Suprapubic skin (tissue), 3 donors: ENCODE measurements at regions not wholly inside any gene's neighbourhood (a gene's known extent, or its start where the extent isn't known, plus 50 kb on each side); places are given as distances from the start of the nearest gene placed in this dataset.

Experiments used
- POLR2AphosphoS5 ChIP-seq, 3 donors: sonication (generic); formaldehyde crosslinking; IDR thresholded peaks; one replicate each; pipeline ENCODE4 v1.6.1; 2017; ENCODE audit warnings: antibody characterized with exemption in 3 of 3
- TF ChIP-seq, protein P1 (sequence below), 2 donors: fragments of 200-600 bp in 1 of 2; fragments of 450-650 bp in 1 of 2; sonication (generic) in 1 of 2; IDR thresholded peaks; one replicate each; pipeline ENCODE4 v1.5.1; 2016 to 2019; ENCODE audit warnings: antibody characterized with exemption in 2 of 2, mild to moderate bottlenecking in 1 of 2, moderate library complexity in 1 of 2

DNA sequence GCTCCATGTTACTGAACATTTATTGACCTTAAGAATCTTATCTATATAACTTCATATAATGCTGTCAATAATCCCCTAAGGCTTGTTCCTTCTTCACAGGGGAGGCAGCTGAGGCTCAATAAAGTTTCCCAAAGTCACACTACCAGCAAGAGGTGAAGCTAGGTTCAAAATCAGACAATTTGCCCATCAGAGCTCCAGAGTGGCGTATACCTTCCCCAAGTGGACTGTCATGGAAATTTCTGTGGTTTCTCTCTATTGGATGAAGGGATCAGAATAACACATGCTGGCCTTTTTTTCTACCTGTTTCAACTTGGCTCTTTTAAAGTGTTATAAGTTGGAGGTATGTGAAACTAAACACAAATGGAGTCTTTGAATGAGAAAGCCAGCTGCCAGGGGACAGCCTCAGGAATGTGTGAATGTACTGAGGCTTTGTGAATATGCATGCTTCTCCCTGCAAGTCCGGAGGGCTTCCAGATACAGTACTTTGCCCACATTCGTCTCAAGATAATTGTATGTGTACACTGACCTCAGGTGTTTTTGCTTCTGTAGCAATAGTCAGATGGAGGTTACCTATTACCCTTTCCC is 656.3 kb upstream of the CELF2 start:
- TF ChIP-seq POLR2AphosphoS5 (IDR thresholded peaks at IDR 0.05), result no peak
- TF ChIP-seq, protein P1, sequence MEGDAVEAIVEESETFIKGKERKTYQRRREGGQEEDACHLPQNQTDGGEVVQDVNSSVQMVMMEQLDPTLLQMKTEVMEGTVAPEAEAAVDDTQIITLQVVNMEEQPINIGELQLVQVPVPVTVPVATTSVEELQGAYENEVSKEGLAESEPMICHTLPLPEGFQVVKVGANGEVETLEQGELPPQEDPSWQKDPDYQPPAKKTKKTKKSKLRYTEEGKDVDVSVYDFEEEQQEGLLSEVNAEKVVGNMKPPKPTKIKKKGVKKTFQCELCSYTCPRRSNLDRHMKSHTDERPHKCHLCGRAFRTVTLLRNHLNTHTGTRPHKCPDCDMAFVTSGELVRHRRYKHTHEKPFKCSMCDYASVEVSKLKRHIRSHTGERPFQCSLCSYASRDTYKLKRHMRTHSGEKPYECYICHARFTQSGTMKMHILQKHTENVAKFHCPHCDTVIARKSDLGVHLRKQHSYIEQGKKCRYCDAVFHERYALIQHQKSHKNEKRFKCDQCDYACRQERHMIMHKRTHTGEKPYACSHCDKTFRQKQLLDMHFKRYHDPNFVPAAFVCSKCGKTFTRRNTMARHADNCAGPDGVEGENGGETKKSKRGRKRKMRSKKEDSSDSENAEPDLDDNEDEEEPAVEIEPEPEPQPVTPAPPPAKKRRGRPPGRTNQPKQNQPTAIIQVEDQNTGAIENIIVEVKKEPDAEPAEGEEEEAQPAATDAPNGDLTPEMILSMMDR (IDR thresholded peaks at IDR 0.05), result no peak
